ENCODE measurements at regions not wholly inside any gene's neighbourhood (a gene's known extent, or its start where the extent isn't known, plus 50 kb on each side); places are given as distances from the start of the nearest gene placed in this dataset.

DNA sequence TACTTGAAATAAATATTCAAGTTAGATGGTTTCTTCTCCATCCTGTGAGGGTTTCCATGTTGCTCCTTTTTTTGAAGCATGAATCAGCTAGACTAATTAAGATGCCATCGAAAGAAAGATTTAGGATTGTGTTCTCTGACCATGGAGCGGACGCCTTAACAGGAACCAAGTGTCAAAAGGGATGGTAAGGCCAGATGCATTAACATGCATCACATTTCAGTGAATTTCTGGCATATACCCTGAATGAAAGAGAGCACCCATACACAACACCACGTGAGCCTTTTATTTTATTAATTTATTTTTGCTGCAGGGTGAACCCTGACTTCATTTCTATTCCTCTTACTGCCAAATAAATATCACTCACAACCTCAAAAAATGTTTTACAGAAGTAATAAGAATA, 1045.3 kb upstream of the ARRDC3 start:
- H3K27ac ChIP-seq (ENCODE audit: low read depth, low read length, severe bottlenecking) = no peak overlapping the region
- H3K9me3 ChIP-seq (ENCODE audit: control insufficient read depth, low read length) = peaks cover 8% of the 10 kb centered on the region
- no peaks in the 10 kb centered on the region for H3K36me3 ChIP-seq (ENCODE audit: control insufficient read depth, insufficient read depth, low read length)
- 89 to 100% methylated on average over 1 to 3 of the region's 4 CpGs for WGBS, 2 experiments (ENCODE audit: insufficient coverage in 2 of 2)
- H3K4me1 ChIP-seq (ENCODE audit: control insufficient read depth, insufficient read depth, low read length, poor library complexity, severe bottlenecking) = no peaks in the 10 kb centered on the region
- no peak overlapping the region for H3K4me3 ChIP-seq (ENCODE audit: extremely low read depth, insufficient read depth, low read length, poor library complexity, severe bottlenecking)

DNA sequence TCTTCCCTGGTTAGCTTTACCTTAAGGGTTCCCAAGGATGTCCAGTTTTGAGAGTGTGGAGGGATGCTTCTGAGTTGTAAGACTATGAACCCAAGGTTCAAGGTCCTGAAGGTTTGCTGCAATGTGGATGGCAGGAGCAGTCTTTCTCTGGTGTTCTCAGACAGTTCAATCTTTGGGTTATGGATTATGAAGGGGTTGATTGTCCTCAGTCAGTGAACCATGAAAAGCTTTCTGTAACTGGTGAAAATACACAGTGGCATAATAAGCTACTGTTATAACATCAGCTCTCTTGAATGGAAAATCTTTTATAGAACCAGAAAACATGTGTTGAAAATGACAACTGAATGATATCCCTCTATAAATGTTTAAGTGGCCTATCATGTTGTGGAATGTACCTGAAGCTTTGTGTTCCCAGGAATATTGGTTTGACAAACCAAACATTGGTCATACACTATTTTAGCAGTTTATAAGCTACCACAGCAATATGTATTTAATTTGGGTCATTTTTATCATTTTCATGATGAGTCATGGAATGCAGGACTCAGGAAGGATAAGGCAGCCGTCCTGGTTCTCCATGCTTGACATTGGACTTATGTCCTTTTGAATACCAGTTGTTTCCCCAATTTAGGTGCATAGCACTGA, 1041.8 kb upstream of the ARRDC3 start:
- no peaks in the 10 kb centered on the region for H3K36me3 ChIP-seq (ENCODE audit: control insufficient read depth, insufficient read depth, low read length)
- 100% methylated on average over 1 of the region's 1 CpG for WGBS, 2 experiments (ENCODE audit: insufficient coverage in 2 of 2)

DNA sequence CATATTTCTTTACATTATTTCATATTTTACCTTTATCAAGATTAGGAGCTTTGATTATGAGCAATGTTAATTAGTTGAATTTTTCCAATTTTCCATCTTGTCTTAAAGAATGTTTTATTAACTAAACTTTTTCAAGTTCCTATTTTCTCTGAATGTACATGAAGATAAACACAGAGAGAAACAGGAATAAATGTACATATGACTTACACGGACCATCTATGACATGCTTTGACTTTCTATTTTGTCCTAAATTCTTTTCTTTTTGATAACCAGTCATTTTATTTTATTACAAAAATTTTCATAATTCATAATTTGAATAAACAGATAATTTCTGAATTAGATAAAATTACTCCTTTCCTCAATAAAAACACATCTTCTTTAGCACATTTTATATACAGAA, 1038.8 kb upstream of the ARRDC3 start:
- Histone ChIP-seq H3K9me3 (ENCODE audit: control insufficient read depth, low read length) (peaks cover 22% of the 10 kb centered on the region), H3K27ac (ENCODE audit: low read depth, low read length, severe bottlenecking) (no peak overlapping the region), H3K36me3 (ENCODE audit: control insufficient read depth, insufficient read depth, low read length) (no peaks in the 10 kb centered on the region), H3K4me3 (ENCODE audit: extremely low read depth, insufficient read depth, low read length, poor library complexity, severe bottlenecking) (no peak overlapping the region), H3K4me1 (ENCODE audit: control insufficient read depth, insufficient read depth, low read length, poor library complexity, severe bottlenecking) (no peaks in the 10 kb centered on the region)
- WGBS, 2 experiments (ENCODE audit: insufficient coverage in 2 of 2) = no CpG with 5 or more reads among the region's 1 CpG

More for the DNA sequence above, 1041.8 kb upstream of the ARRDC3 start:
- no peak overlapping the region for H3K27ac ChIP-seq (ENCODE audit: low read depth, low read length, severe bottlenecking)
- peaks cover 22% of the 10 kb centered on the region for H3K9me3 ChIP-seq (ENCODE audit: control insufficient read depth, low read length)
- no peak overlapping the region for H3K4me3 ChIP-seq (ENCODE audit: extremely low read depth, insufficient read depth, low read length, poor library complexity, severe bottlenecking)
- no peaks in the 10 kb centered on the region for H3K4me1 ChIP-seq (ENCODE audit: control insufficient read depth, insufficient read depth, low read length, poor library complexity, severe bottlenecking)

DNA sequence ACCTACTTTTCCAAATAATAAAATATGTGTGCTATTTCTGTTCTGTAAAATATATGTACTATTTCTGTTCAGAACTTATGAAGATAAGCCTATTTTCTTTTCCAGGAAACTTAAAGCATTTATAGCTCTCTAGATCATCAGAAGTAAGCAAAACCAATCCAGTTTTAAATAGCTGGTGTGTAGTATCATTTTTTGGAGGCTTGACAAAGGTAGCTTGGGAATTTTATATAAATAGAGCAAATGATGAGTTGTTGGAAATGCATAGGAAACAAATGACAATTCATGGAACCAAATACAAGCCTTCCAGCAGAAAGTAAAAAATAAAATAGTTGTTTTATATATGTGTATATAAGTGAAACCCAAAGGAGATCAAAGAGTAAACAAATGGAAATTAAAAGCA, 1038.1 kb upstream of the ARRDC3 start:
- Histone ChIP-seq H3K9me3 (ENCODE audit: control insufficient read depth, low read length) (peaks cover 22% of the 10 kb centered on the region), H3K27ac (ENCODE audit: low read depth, low read length, severe bottlenecking) (no peak overlapping the region)

DNA sequence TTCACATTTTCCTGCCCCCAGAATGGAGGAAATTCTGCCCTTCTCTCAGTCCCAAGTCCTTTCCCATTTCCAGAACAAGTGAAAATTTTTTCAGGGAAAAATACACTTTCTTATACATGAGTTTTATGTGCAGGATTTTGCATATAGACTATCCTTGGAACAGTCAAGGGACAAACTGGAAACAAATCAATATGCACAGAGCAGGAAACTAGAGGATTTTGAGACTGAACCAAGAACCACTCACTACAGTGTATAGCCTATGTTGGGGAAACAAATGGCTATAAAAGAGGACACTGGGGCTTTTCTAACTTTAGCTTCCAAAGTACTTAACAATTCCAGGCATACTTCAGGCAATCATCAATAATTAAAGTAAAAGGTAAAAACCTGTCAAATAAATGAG, 1036.1 kb upstream of the ARRDC3 start:
- H3K9me3 ChIP-seq (ENCODE audit: control insufficient read depth, low read length) = peaks cover 22% of the 10 kb centered on the region
- no peak overlapping the region for H3K27ac ChIP-seq (ENCODE audit: low read depth, low read length, severe bottlenecking)
- no peaks in the 10 kb centered on the region for H3K36me3 ChIP-seq (ENCODE audit: control insufficient read depth, insufficient read depth, low read length)
- H3K4me1 ChIP-seq (ENCODE audit: control insufficient read depth, insufficient read depth, low read length, poor library complexity, severe bottlenecking) = no peaks in the 10 kb centered on the region
- H3K4me3 ChIP-seq (ENCODE audit: extremely low read depth, insufficient read depth, low read length, poor library complexity, severe bottlenecking) = no peak overlapping the region

More for the DNA sequence above, 1038.1 kb upstream of the ARRDC3 start:
- H3K4me3 ChIP-seq (ENCODE audit: extremely low read depth, insufficient read depth, low read length, poor library complexity, severe bottlenecking) = no peak overlapping the region
- H3K36me3 ChIP-seq (ENCODE audit: control insufficient read depth, insufficient read depth, low read length) = no peaks in the 10 kb centered on the region
- H3K4me1 ChIP-seq (ENCODE audit: control insufficient read depth, insufficient read depth, low read length, poor library complexity, severe bottlenecking) = no peaks in the 10 kb centered on the region

DNA sequence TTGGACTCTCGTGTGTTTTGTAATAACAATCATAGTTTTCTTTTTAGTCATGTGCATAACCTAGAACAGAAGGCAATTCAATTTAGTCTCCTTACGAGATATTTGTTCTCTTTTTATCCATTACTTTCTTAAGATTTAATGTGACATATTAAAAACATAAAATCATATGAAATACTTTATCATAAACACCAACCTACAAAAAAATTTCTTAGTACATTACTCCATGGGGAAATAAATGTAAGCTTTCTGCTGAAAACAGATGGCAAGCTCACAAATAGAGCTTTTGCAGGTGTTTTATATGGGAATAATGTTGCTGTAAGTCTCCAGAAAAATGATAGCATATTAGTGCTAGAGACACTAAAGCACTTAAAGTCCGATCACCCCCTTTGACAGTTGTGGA, 1035.2 kb upstream of the ARRDC3 start:
- WGBS, 2 experiments (ENCODE audit: insufficient coverage in 2 of 2) = 100% methylated on average over 1 of the region's 3 CpGs; no CpG with 5 or more reads in 1 of the 2 experiments
- Histone ChIP-seq H3K27ac (ENCODE audit: low read depth, low read length, severe bottlenecking) (no peak overlapping the region), H3K4me1 (ENCODE audit: control insufficient read depth, insufficient read depth, low read length, poor library complexity, severe bottlenecking) (no peaks in the 10 kb centered on the region), H3K9me3 (ENCODE audit: control insufficient read depth, low read length) (peaks cover 14% of the 10 kb centered on the region), H3K36me3 (ENCODE audit: control insufficient read depth, insufficient read depth, low read length) (no peaks in the 10 kb centered on the region), H3K4me3 (ENCODE audit: extremely low read depth, insufficient read depth, low read length, poor library complexity, severe bottlenecking) (no peak overlapping the region)

DNA sequence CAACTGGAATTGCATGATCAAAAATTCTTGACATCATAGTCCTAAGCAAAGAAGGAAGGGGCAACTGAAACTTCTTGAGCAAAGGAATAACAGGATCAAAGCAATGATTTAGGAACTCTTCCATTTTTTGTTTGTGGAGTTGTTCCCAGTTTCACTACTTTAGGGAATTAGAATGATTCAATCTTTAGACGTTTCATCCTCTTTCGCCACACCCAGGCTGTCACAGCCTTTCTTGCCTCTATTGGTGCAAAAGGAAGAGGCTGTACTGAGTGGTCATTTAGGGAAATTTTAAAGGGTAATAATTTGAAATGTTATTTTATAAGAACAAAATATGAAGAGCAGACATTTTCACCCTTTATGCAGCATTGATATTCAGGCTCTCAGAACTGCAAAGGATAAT, 1026.0 kb upstream of the ARRDC3 start:
- no peaks in the 10 kb centered on the region for H3K4me1 ChIP-seq (ENCODE audit: control insufficient read depth, insufficient read depth, low read length, poor library complexity, severe bottlenecking)
- no peaks in the 10 kb centered on the region for H3K9me3 ChIP-seq (ENCODE audit: control insufficient read depth, low read length)
- H3K36me3 ChIP-seq (ENCODE audit: control insufficient read depth, insufficient read depth, low read length) = no peaks in the 10 kb centered on the region
- no CpG with 5 or more reads among the region's 2 CpGs for WGBS, 2 experiments (ENCODE audit: insufficient coverage in 2 of 2)
- H3K27ac ChIP-seq (ENCODE audit: low read depth, low read length, severe bottlenecking) = no peak overlapping the region
- H3K4me3 ChIP-seq (ENCODE audit: extremely low read depth, insufficient read depth, low read length, poor library complexity, severe bottlenecking) = no peak overlapping the region

DNA sequence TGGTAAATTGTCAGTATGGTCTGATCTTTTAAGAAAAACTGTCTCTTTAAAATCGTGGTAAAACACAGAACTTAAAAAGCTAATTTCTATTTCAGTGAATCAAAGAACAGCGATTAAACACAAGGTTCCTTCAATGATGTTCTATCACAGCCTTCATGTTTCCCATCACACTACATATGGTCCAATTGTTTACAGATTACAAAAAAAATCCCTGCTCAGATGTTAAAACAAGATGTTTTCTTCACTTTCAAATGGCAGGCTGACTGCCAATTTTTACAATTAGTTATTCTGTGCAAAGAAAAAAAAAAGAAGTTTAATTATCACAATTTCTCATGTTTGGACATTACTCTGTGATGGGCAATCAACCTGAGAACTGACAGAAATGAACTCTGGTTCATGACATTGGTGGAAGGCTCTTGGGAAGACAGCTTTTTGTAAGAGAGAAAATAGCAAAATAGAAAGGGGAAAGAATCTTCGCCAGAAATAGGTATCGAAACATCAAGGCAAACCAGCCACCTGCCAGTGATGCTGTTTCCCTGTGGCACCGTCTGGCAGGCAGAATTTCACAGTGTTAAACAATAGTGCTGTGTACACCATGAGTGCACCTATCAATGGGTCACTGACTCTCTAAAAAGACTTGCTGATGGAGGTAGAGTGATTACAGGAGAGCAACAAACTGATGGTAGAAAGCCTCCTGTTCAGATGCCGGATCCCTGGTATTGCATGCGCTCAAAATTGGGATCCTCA, 1020.0 kb upstream of the ARRDC3 start:
- no peaks in the 10 kb centered on the region for H3K36me3 ChIP-seq (ENCODE audit: control insufficient read depth, insufficient read depth, low read length)
- H3K9me3 ChIP-seq (ENCODE audit: control insufficient read depth, low read length) = no peaks in the 10 kb centered on the region
- H3K4me1 ChIP-seq (ENCODE audit: control insufficient read depth, insufficient read depth, low read length, poor library complexity, severe bottlenecking) = no peaks in the 10 kb centered on the region
- H3K4me3 ChIP-seq (ENCODE audit: extremely low read depth, insufficient read depth, low read length, poor library complexity, severe bottlenecking) = no peak overlapping the region
- 86 to 93% methylated on average over 4 to 5 of the region's 7 CpGs for WGBS, 2 experiments (ENCODE audit: insufficient coverage in 2 of 2)
- H3K27ac ChIP-seq (ENCODE audit: low read depth, low read length, severe bottlenecking) = no peak overlapping the region

DNA sequence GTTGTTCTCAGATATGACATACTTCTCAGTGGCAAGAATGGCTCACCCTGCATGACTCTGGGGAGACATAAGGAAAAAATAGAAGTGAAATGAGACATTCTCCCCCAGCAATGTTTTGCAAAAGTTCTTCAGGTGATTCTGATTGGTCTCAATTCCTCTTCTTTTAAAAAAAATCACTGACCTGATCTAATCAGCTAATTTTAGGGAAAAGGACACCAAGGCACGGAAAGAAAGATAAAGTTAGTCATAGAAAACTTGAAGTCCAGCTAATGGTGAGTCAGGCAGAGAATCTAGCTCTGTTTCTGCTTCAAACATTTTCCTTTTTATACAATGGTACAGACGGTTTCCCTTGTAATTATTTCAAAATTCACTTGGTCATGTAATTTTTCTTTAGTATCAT, 1018.9 kb upstream of the ARRDC3 start:
- no peaks in the 10 kb centered on the region for H3K4me1 ChIP-seq (ENCODE audit: control insufficient read depth, insufficient read depth, low read length, poor library complexity, severe bottlenecking)
- H3K27ac ChIP-seq (ENCODE audit: low read depth, low read length, severe bottlenecking) = no peak overlapping the region
- no peak overlapping the region for H3K4me3 ChIP-seq (ENCODE audit: extremely low read depth, insufficient read depth, low read length, poor library complexity, severe bottlenecking)
- no peaks in the 10 kb centered on the region for H3K9me3 ChIP-seq (ENCODE audit: control insufficient read depth, low read length)
- H3K36me3 ChIP-seq (ENCODE audit: control insufficient read depth, insufficient read depth, low read length) = no peaks in the 10 kb centered on the region
- WGBS, 2 experiments (ENCODE audit: insufficient coverage in 2 of 2) = 67% methylated on average over 1 of the region's 2 CpGs; no CpG with 5 or more reads in 1 of the 2 experiments

DNA sequence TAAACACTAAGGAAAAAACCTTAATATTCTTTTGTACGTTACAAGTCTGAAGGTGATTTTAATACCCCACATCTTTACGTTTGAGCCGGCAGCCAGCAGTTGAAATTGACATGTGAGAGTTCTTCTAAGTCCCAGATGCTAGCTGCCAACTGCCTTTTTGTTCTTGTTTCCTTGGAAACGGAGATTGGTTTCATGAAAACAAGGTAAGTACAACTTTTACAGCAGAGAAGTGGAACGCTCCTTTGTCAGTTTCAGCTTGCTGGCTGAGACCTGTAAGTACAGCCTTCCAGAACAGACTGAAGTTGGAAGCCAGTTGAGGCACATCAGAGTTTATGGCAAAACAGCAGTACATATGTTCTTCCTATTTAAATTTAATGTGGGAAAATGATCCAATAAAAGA, 1018.4 kb upstream of the ARRDC3 start:
- Histone ChIP-seq H3K36me3 (ENCODE audit: control insufficient read depth, insufficient read depth, low read length) (no peaks in the 10 kb centered on the region), H3K4me3 (ENCODE audit: extremely low read depth, insufficient read depth, low read length, poor library complexity, severe bottlenecking) (no peak overlapping the region), H3K4me1 (ENCODE audit: control insufficient read depth, insufficient read depth, low read length, poor library complexity, severe bottlenecking) (no peaks in the 10 kb centered on the region), H3K9me3 (ENCODE audit: control insufficient read depth, low read length) (no peaks in the 10 kb centered on the region), H3K27ac (ENCODE audit: low read depth, low read length, severe bottlenecking) (no peak overlapping the region)
- 69% methylated on average over 3 to 4 of the region's 5 CpGs for WGBS, 2 experiments (ENCODE audit: insufficient coverage in 2 of 2)

DNA sequence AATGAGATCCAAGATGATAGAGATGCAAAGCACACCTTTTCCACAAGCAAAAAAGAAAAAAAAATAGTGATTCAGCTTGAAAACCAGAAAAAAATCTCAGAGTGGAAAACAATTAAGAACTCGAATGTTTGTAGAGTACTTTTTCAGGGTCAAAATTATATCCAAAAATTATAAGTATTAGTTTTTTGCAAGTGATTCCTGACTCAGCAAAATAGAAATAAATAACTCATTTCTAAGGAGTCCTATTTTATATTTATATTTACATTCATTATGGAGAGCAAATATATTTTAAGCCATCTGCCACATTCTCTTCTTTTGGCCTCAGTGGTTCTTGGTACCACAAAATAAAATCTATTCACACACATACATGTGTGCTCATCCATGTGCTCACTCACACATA, 1011.8 kb upstream of the ARRDC3 start:
- no peaks in the 10 kb centered on the region for H3K4me1 ChIP-seq (ENCODE audit: control insufficient read depth, insufficient read depth, low read length, poor library complexity, severe bottlenecking)
- H3K4me3 ChIP-seq (ENCODE audit: extremely low read depth, insufficient read depth, low read length, poor library complexity, severe bottlenecking) = no peak overlapping the region
- no peaks in the 10 kb centered on the region for H3K9me3 ChIP-seq (ENCODE audit: control insufficient read depth, low read length)
- WGBS, 2 experiments (ENCODE audit: insufficient coverage in 2 of 2) = no CpG with 5 or more reads among the region's 1 CpG
- no peaks in the 10 kb centered on the region for H3K36me3 ChIP-seq (ENCODE audit: control insufficient read depth, insufficient read depth, low read length)
- H3K27ac ChIP-seq (ENCODE audit: low read depth, low read length, severe bottlenecking) = no peak overlapping the region
